ENCODE measurements at regions not wholly inside any gene's neighbourhood (a gene's known extent, or its start where the extent isn't known, plus 50 kb on each side); places are given as distances from the start of the nearest gene placed in this dataset.

DNA sequence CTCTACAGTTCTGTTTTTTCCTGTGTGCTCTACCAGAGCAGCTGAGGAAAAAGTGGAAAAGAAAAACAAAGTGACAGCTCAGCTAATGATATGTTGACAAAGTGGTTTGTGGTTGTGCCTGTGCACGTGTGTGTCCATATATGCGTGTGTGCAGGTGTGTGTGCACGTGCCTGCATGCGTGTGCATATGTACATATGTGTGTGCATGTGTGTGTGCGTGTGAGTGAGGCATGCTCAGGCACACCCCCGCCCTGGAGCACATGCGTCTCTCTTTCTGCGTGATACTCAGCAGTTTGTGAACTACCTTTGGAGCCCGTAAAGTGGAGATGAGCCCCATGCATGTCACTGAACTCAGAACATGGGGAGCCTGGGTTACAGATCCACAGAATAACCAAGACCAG, 84.5 kb upstream of the GPR26 start:
- TF ChIP-seq, protein P1, sequence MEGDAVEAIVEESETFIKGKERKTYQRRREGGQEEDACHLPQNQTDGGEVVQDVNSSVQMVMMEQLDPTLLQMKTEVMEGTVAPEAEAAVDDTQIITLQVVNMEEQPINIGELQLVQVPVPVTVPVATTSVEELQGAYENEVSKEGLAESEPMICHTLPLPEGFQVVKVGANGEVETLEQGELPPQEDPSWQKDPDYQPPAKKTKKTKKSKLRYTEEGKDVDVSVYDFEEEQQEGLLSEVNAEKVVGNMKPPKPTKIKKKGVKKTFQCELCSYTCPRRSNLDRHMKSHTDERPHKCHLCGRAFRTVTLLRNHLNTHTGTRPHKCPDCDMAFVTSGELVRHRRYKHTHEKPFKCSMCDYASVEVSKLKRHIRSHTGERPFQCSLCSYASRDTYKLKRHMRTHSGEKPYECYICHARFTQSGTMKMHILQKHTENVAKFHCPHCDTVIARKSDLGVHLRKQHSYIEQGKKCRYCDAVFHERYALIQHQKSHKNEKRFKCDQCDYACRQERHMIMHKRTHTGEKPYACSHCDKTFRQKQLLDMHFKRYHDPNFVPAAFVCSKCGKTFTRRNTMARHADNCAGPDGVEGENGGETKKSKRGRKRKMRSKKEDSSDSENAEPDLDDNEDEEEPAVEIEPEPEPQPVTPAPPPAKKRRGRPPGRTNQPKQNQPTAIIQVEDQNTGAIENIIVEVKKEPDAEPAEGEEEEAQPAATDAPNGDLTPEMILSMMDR (optimal IDR thresholded peaks at IDR 0.05 in 1 of 3, IDR thresholded peaks at IDR 0.05 in 1 of 3, conservative IDR thresholded peaks at IDR 0.05 in 1 of 3; ENCODE audit: extremely low read depth in 1 of 3, insufficient read depth in 2 of 3, low read length in 3 of 3) = no peak
- no peak for TF ChIP-seq EZH2 (IDR thresholded peaks at IDR 0.05; ENCODE audit: low read length)
